ENCODE measurements at regions not wholly inside any gene's neighbourhood (a gene's known extent, or its start where the extent isn't known, plus 50 kb on each side); places are given as distances from the start of the nearest gene placed in this dataset.

- DNase-seq: no peak
- no TSS peak for BruUV-seq (replicated peaks)
- H3K4me3 ChIP-seq (ENCODE audit: low read depth, low read length): no peak overlapping the region
- no peaks in the 10 kb centered on the region for H3K36me3 ChIP-seq (ENCODE audit: control insufficient read depth, insufficient read depth, low read length)
- Mint-ChIP-seq H3K36me3 (ENCODE audit: insufficient read depth, unreplicated experiment) (no peaks in the 10 kb centered on the region), H3K27me3 (ENCODE audit: insufficient read depth, unreplicated experiment) (peaks cover 8% of the 10 kb centered on the region), H3K4me1 (ENCODE audit: low read depth, unreplicated experiment) (no peaks in the 10 kb centered on the region), H3K9me3 (ENCODE audit: unreplicated experiment) (no peaks in the 10 kb centered on the region), H3K4me3 (ENCODE audit: unreplicated experiment) (no peak overlapping the region), H3K27ac (ENCODE audit: unreplicated experiment) (no peak overlapping the region)
- TF ChIP-seq, protein P1, sequence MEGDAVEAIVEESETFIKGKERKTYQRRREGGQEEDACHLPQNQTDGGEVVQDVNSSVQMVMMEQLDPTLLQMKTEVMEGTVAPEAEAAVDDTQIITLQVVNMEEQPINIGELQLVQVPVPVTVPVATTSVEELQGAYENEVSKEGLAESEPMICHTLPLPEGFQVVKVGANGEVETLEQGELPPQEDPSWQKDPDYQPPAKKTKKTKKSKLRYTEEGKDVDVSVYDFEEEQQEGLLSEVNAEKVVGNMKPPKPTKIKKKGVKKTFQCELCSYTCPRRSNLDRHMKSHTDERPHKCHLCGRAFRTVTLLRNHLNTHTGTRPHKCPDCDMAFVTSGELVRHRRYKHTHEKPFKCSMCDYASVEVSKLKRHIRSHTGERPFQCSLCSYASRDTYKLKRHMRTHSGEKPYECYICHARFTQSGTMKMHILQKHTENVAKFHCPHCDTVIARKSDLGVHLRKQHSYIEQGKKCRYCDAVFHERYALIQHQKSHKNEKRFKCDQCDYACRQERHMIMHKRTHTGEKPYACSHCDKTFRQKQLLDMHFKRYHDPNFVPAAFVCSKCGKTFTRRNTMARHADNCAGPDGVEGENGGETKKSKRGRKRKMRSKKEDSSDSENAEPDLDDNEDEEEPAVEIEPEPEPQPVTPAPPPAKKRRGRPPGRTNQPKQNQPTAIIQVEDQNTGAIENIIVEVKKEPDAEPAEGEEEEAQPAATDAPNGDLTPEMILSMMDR (IDR thresholded peaks at IDR 0.05; ENCODE audit: insufficient read depth in 1 of 2, low read depth in 1 of 2, low read length in 1 of 2, severe bottlenecking in 1 of 2, unreplicated experiment in 1 of 2): no peak
- no peaks in the 10 kb centered on the region for H3K9me3 ChIP-seq
- no peaks in the 10 kb centered on the region for H3K4me1 ChIP-seq
- no peaks in the 10 kb centered on the region for H3K27me3 ChIP-seq (replicated peaks; ENCODE audit: control insufficient read depth, insufficient read depth, low read length)
- ChIA-PET CTCF (no interaction called here), POLR2A (no interaction called here)
- intact Hi-C loops (cut with micrococcal nuclease; ENCODE audit: unreplicated experiment): loop anchor here (10.0 kb wide), 2 partner anchors 412 to 442 kb away; no protein-coding TSS in a partner anchor
Measured at GRCh38 chr2:151056870-151057269, 204.8 kb downstream of the RBM43 start.

DNA sequence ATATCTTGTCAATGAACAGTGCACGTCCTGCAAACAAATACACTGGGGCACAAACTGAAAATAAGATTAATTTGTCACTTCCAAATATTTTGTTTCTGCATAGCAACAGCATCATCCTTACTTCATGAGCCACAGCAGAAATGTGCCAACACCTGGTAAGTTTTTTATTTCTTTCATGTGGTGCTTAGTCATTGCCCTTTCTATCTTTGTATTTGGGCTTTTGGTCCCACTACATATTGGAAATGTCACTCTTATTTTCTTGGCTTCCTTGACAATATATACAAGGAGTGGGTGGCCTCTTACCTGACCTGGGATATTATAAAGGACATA lies 208.0 kb downstream of the RBM43 start:
- Mint-ChIP-seq H3K27ac (ENCODE audit: unreplicated experiment) (no peak overlapping the region), H3K9me3 (ENCODE audit: unreplicated experiment) (no peaks in the 10 kb centered on the region), H3K27me3 (ENCODE audit: insufficient read depth, unreplicated experiment) (peaks cover 7% of the 10 kb centered on the region), H3K36me3 (ENCODE audit: insufficient read depth, unreplicated experiment) (no peaks in the 10 kb centered on the region), H3K4me3 (ENCODE audit: unreplicated experiment) (no peak overlapping the region), H3K4me1 (ENCODE audit: low read depth, unreplicated experiment) (no peaks in the 10 kb centered on the region)
- H3K9me3 ChIP-seq: no peaks in the 10 kb centered on the region
- TF ChIP-seq, protein P1 (IDR thresholded peaks at IDR 0.05; ENCODE audit: insufficient read depth in 1 of 2, low read depth in 1 of 2, low read length in 1 of 2, severe bottlenecking in 1 of 2, unreplicated experiment in 1 of 2): no peak
- intact Hi-C loops (cut with micrococcal nuclease; ENCODE audit: unreplicated experiment): loop anchor here (10.0 kb wide), 2 partner anchors 409 to 439 kb away; no protein-coding TSS in a partner anchor
- no peaks in the 10 kb centered on the region for H3K36me3 ChIP-seq (ENCODE audit: control insufficient read depth, insufficient read depth, low read length)
- CTCF ChIA-PET: no interaction called here
- no peak overlapping the region for H3K4me3 ChIP-seq (ENCODE audit: low read depth, low read length)
- H3K27me3 ChIP-seq (replicated peaks; ENCODE audit: control insufficient read depth, insufficient read depth, low read length): peaks cover 1% of the 10 kb centered on the region; the same call in 1 of the 2 replicates
- POLR2A ChIA-PET: no interaction called here
- BruUV-seq (replicated peaks): no TSS peak
- H3K4me1 ChIP-seq: peaks cover 10% of the 10 kb centered on the region
- no peak for DNase-seq

GRCh38 chr2:151052850-151053660 lies 208.6 kb downstream of the RBM43 start:
- Mint-ChIP-seq H3K36me3 (ENCODE audit: insufficient read depth, unreplicated experiment) (no peaks in the 10 kb centered on the region), H3K4me3 (ENCODE audit: unreplicated experiment) (no peak overlapping the region), H3K9me3 (ENCODE audit: unreplicated experiment) (no peaks in the 10 kb centered on the region), H3K4me1 (ENCODE audit: low read depth, unreplicated experiment) (no peaks in the 10 kb centered on the region), H3K27me3 (ENCODE audit: insufficient read depth, unreplicated experiment) (peaks cover 5% of the 10 kb centered on the region), H3K27ac (ENCODE audit: unreplicated experiment) (no peak overlapping the region)
- no peak for DNase-seq
- H3K36me3 ChIP-seq (ENCODE audit: control insufficient read depth, insufficient read depth, low read length): no peaks in the 10 kb centered on the region
- no peaks in the 10 kb centered on the region for H3K9me3 ChIP-seq
- POLR2A ChIA-PET: no interaction called here
- H3K4me1 ChIP-seq: peaks cover 10% of the 10 kb centered on the region
- H3K4me3 ChIP-seq (ENCODE audit: low read depth, low read length): no peak overlapping the region
- peaks cover 1% of the 10 kb centered on the region; the same call in 1 of the 2 replicates for H3K27me3 ChIP-seq (replicated peaks; ENCODE audit: control insufficient read depth, insufficient read depth, low read length)
- CTCF ChIA-PET: no interaction called here
- TF ChIP-seq, protein P1 (IDR thresholded peaks at IDR 0.05; ENCODE audit: insufficient read depth in 1 of 2, low read depth in 1 of 2, low read length in 1 of 2, severe bottlenecking in 1 of 2, unreplicated experiment in 1 of 2): no peak
- intact Hi-C loops (cut with micrococcal nuclease; ENCODE audit: unreplicated experiment): loop anchor here (10.0 kb wide), 2 partner anchors 408 to 438 kb away; no protein-coding TSS in a partner anchor
- BruUV-seq (replicated peaks): no TSS peak
